Thymus (tissue), 11 donors: ENCODE measurements at regions not wholly inside any gene's neighbourhood (a gene's known extent, or its start where the extent isn't known, plus 50 kb on each side); places are given as distances from the start of the nearest gene placed in this dataset.

Experiments used
- DNase-seq, 9 donors: peaks; one replicate each; pipeline ENCODE4 v3.0.0-alpha.2; 2013; ENCODE audit warnings: low spot score in 9 of 9, low read depth in 6 of 9, missing footprints in 1 of 9
- H3K27ac ChIP-seq, 2 donors: one replicate each; pipeline ENCODE4 v1.5.1; 2013; ENCODE audit warnings: control low read depth in 1 of 2, low read depth in 1 of 2, low read length in 1 of 2, mild to moderate bottlenecking in 1 of 2, moderate library complexity in 1 of 2
- H3K27me3 ChIP-seq, 2 donors: one replicate each; pipeline ENCODE4 v1.5.1; 2013; ENCODE audit warnings: low read length in 1 of 2; ENCODE audit not compliant: control insufficient read depth in 2 of 2, insufficient read depth in 1 of 2
- H3K36me3 ChIP-seq, 2 donors: one replicate each; pipeline ENCODE4 v1.5.1; 2013; ENCODE audit warnings: low read length in 1 of 2, mild to moderate bottlenecking in 1 of 2, moderate library complexity in 1 of 2; ENCODE audit not compliant: control insufficient read depth in 2 of 2, insufficient read depth in 2 of 2
- H3K4me1 ChIP-seq, 2 donors: one replicate each; pipeline ENCODE4 v1.5.1; 2013; ENCODE audit warnings: low read length in 2 of 2; ENCODE audit not compliant: control insufficient read depth in 2 of 2, insufficient read depth in 2 of 2
- H3K4me3 ChIP-seq, 2 donors: one replicate each; pipeline ENCODE4 v1.5.1; 2013; ENCODE audit warnings: low read length in 2 of 2, control low read depth in 1 of 2, mild to moderate bottlenecking in 1 of 2
- H3K9me3 ChIP-seq, 2 donors: one replicate each; pipeline ENCODE4 v1.5.1; 2013; ENCODE audit warnings: low read length in 1 of 2, mild to moderate bottlenecking in 1 of 2; ENCODE audit not compliant: control insufficient read depth in 2 of 2, insufficient read depth in 1 of 2
- WGBS: extraction: QIAGEN DNeasy Blood & Tissue Kit; methylation state at CpG from one replicate; pipeline ENCODE4 v1.1.7; 2013; 5-methylcytosine and 5-hydroxymethylcytosine counted together
- donor health status: healthy.

DNA sequence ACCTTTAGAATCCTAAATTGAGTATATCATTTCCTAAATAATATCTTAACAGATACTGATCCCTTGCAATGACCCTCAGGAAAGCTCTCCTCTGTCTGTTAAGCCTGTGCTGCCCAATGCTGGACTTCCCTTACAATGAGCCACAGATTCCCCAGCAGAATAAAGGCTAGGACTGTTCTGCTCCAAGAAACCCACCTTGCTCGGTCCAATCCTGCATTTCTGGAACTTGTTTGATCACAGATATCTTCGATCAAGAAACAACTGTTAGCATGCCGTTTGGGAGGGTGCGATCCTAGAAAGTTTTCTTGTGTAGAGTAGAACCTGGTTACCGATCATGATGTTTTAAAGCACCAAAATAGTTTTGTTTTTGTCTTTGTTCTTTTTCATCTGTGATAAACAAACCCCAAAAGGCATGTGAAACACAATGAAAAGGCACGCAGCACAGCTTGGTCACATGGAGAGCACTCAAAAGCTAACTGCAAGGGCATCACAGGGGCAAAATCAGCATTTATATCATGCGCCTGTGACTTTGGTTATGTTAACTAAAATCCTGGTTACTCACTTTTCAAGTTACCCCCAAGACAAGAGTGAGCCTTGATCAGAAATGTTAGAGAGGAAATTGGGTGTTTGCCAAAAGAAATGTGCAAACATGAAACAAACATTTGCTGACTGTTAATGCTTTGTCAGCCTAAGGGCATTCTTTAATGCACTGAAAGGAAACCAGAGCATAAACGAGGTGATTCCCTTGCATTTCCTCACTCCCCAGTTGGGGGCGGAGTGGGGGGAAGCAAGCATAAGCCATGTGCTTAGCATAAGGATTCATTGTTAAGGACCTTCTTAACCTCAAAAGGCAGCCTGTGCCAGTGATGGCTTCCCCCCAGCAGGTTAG lies 61.9 kb upstream of the ADAMTS16 start:
- H3K4me1 ChIP-seq = no peaks in the 10 kb centered on the region
- no peaks in the 10 kb centered on the region for H3K27me3 ChIP-seq
- H3K36me3 ChIP-seq = no peaks in the 10 kb centered on the region
- DNase-seq = no peak
- no peaks in the 10 kb centered on the region for H3K9me3 ChIP-seq
- no peak overlapping the region for H3K27ac ChIP-seq
- 57% methylated on average over 9 of the region's 9 CpGs for WGBS
- no peak overlapping the region for H3K4me3 ChIP-seq

DNA sequence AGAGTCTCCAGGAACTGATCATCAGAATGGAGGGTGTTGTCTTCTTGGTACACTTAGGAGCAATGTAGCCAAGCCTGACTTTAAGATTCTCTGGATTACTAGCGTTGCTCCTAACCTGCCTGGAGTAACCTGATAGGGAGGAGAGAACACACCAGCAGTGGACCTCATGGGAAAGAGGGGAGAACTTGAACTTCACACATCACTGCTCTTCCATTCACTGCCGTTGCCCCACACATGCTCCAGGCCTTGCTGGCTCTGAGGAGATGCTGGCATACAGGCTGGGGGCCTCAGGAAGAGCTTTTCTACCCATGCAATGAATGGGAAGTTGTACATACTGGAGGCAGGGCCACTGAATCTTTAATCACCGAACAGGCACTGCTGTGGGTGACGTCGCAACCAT lies 60.3 kb upstream of the ADAMTS16 start:
- Histone ChIP-seq H3K4me3 (no peak overlapping the region), H3K27ac (no peak overlapping the region), H3K9me3 (no peaks in the 10 kb centered on the region), H3K4me1 (no peaks in the 10 kb centered on the region), H3K36me3 (no peaks in the 10 kb centered on the region), H3K27me3 (no peaks in the 10 kb centered on the region)
- WGBS = 79% methylated on average over 5 of the region's 5 CpGs
- DNase-seq = no peak

DNA sequence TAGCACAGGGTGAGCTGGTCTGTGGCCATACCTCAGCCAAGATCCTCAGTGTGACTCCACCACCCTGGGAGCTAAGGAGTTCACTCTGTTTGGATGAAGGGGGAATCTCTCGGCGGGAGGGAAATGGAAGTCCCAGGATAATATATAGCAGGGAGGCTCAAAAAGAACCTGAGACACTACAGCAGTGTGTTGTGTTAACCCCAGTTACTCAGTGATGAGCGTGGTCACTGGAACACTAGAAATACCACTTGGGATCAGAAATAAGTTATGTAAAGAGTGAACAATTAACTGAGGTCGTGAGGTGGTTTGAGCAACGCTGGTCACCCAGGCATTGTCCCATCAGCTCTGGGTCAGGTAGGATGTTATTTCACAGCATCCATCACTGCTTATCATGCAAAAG lies 59.3 kb upstream of the ADAMTS16 start:
- Histone ChIP-seq H3K27me3 (no peaks in the 10 kb centered on the region), H3K36me3 (no peaks in the 10 kb centered on the region), H3K27ac (no peak overlapping the region), H3K4me1 (no peaks in the 10 kb centered on the region), H3K4me3 (no peak overlapping the region), H3K9me3 (no peaks in the 10 kb centered on the region)
- 86% methylated on average over 5 of the region's 5 CpGs for WGBS
- no peak for DNase-seq

DNA sequence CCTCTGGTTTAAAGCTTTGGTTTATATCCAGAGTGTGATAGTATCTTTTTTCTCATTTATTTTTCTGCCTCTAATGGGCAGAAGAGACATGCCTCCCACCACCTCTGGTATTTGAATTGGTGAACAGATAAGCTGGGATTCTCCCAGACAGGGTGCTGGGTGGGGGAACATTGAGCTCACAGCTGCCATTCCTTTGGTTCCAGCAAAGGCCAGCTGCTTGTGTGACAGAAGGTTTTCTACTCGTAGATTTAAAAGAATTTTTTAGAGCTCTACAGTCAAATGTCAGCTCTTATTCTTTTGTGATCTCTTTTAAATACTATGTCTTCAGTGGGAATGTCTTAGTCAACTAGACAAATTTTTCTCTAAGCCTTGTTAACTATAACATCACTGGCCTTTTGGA lies 54.7 kb upstream of the ADAMTS16 start:
- DNase-seq = no peak
- H3K27me3 ChIP-seq = no peaks in the 10 kb centered on the region
- H3K9me3 ChIP-seq = no peaks in the 10 kb centered on the region
- H3K36me3 ChIP-seq = no peaks in the 10 kb centered on the region
- no peak overlapping the region for H3K4me3 ChIP-seq
- WGBS = 70% methylated on average over 1 of the region's 1 CpG
- H3K27ac ChIP-seq = no peak overlapping the region
- no peaks in the 10 kb centered on the region for H3K4me1 ChIP-seq

DNA sequence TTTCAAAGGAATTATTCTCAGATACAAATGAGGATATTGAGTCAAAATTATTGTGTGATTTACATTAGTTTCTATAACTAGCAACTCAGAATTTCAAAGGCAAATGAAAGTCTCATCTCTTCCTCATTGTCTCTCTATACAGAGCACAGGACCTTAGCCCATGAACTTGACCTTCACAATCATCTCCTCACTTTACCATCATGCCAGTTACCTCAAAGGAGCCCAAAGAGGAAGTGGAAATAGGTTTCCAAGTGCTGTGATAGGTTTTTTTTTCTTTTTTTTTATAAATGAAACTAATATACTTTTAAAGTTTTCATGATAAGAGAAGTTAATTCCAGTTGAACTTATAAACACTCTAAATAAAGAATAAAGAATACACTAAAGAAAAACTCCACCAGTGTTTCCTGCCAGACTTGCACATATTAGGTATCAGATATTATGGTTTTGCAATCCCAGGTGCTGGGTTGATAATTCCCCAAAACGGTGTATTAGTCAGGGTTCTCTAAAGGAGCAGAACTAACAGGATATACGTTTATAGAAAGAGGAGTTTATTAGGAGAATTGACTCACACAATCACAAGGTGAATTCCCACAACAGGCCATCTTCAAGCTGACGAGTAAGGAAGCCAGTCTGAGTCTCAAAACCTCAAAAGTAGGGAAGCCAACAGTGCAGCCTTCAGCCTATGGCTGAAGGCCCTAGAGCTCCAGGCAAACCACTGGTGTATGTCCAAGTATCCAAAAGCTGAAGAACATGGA lies 50.1 kb upstream of the ADAMTS16 start:
- no peak for DNase-seq
- no peaks in the 10 kb centered on the region for H3K9me3 ChIP-seq
- H3K27me3 ChIP-seq = no peaks in the 10 kb centered on the region
- H3K4me3 ChIP-seq = no peak overlapping the region
- WGBS = 89% methylated on average over 3 of the region's 3 CpGs
- no peaks in the 10 kb centered on the region for H3K4me1 ChIP-seq
- H3K27ac ChIP-seq = no peak overlapping the region
- H3K36me3 ChIP-seq = no peaks in the 10 kb centered on the region
